Neuronal stem cell (in vitro differentiated cells): ENCODE measurements at regions not wholly inside any gene's neighbourhood (a gene's known extent, or its start where the extent isn't known, plus 50 kb on each side); places are given as distances from the start of the nearest gene placed in this dataset.

Source experiments
- DNase-seq: peaks from one replicate; pipeline ENCODE4 v3.0.0-alpha.2; 2013; ENCODE audit warnings: low spot score
- H2AFZ ChIP-seq: one replicate; pipeline ENCODE4 v1.6.1; 2013; ENCODE audit warnings: mild to moderate bottlenecking, low read length, inconsistent platforms
- H2AK5ac ChIP-seq: 2 replicates; pipeline ENCODE4 v1.6.1; 2013; ENCODE audit warnings: low read depth, mild to moderate bottlenecking, inconsistent platforms, low read length, moderate library complexity, mixed read lengths
- H2BK120ac ChIP-seq: 2 replicates; pipeline ENCODE4 v1.6.1; 2013; ENCODE audit warnings: low read depth, mild to moderate bottlenecking, inconsistent platforms, low read length, moderate library complexity, mixed read lengths
- H2BK12ac ChIP-seq: one replicate; pipeline ENCODE4 v1.6.1; 2013; ENCODE audit warnings: low read length, inconsistent platforms
- H2BK15ac ChIP-seq: 2 replicates; pipeline ENCODE4 v1.6.1; 2013; ENCODE audit warnings: mild to moderate bottlenecking, low read length, inconsistent platforms, mixed read lengths
- H2BK5ac ChIP-seq: one replicate; pipeline ENCODE4 v1.6.1; 2013; ENCODE audit warnings: inconsistent platforms, mild to moderate bottlenecking, low read length, moderate library complexity
- H3K14ac ChIP-seq: one replicate; pipeline ENCODE4 v1.6.1; 2013; ENCODE audit warnings: low read length, inconsistent platforms
- H3K18ac ChIP-seq: 2 replicates; pipeline ENCODE4 v1.6.1; 2013; ENCODE audit warnings: low read length, inconsistent platforms
- H3K23ac ChIP-seq: 2 replicates; pipeline ENCODE4 v1.6.1; 2013; ENCODE audit warnings: low read depth, mild to moderate bottlenecking, mixed read lengths, low read length, inconsistent platforms; ENCODE audit not compliant: poor library complexity
- H3K27ac ChIP-seq: replicated peaks from 3 replicates; pipeline ENCODE4 v1.5.1; 2013; ENCODE audit warnings: low read length, inconsistent platforms
- H3K27me3 ChIP-seq, 3 experiments: 2 replicates each; pipeline ENCODE4 v1.6.1; 2013; ENCODE audit warnings: low read length in 3 of 3, mild to moderate bottlenecking in 2 of 3, inconsistent platforms in 1 of 3, low read depth in 1 of 3, mixed read lengths in 1 of 3, moderate library complexity in 1 of 3; ENCODE audit not compliant: control insufficient read depth in 3 of 3, insufficient read depth in 3 of 3
- H3K36me3 ChIP-seq, 2 donors: replicated peaks in 1 of 2; 2 replicates each; pipeline ENCODE4 v1.6.1; 2013; ENCODE audit warnings: low read length in 2 of 2; ENCODE audit not compliant: control insufficient read depth in 2 of 2, insufficient read depth in 2 of 2
- H3K4ac ChIP-seq: 2 replicates; pipeline ENCODE4 v1.6.1; 2013; ENCODE audit warnings: inconsistent platforms, mild to moderate bottlenecking, low read length, moderate library complexity
- H3K4me1 ChIP-seq, 2 donors: 1 replicate in 1 of 2; 2 replicates in 1 of 2; pipeline ENCODE4 v1.6.1; 2013; ENCODE audit warnings: low read length in 2 of 2, low read depth in 1 of 2; ENCODE audit not compliant: control insufficient read depth in 2 of 2, insufficient read depth in 1 of 2
- H3K4me2 ChIP-seq: one replicate; pipeline ENCODE4 v1.6.1; 2013; ENCODE audit warnings: mild to moderate bottlenecking, low read length, inconsistent platforms; ENCODE audit not compliant: insufficient read depth, poor library complexity, severe bottlenecking
- H3K4me3 ChIP-seq, 2 donors: 2 replicates each; pipeline ENCODE4 v1.5.1; 2013; ENCODE audit warnings: low read length in 2 of 2, mild to moderate bottlenecking in 2 of 2, inconsistent platforms in 1 of 2, moderate library complexity in 1 of 2
- H3K79me1 ChIP-seq: one replicate; pipeline ENCODE4 v1.6.1; 2013; ENCODE audit warnings: low read depth, mild to moderate bottlenecking, inconsistent platforms, low read length, moderate library complexity
- H3K9ac ChIP-seq: one replicate; pipeline ENCODE4 v1.6.1; 2013; ENCODE audit warnings: mild to moderate bottlenecking, low read depth, low read length, inconsistent platforms; ENCODE audit not compliant: poor library complexity
- H3K9me3 ChIP-seq, 2 donors: replicated peaks in 1 of 2; 2 replicates each; pipeline versions ENCODE3 to v1.6.1; 2013; ENCODE audit warnings: low read length in 2 of 2, mild to moderate bottlenecking in 2 of 2, inconsistent platforms in 1 of 2, low read depth in 1 of 2, mixed read lengths in 1 of 2, moderate library complexity in 1 of 2; ENCODE audit not compliant: control insufficient read depth in 2 of 2, insufficient read depth in 1 of 2
- H4K8ac ChIP-seq: one replicate; pipeline ENCODE4 v1.6.1; 2013; ENCODE audit warnings: low read depth, mild to moderate bottlenecking, inconsistent platforms, low read length, moderate library complexity
- H4K91ac ChIP-seq: one replicate; pipeline ENCODE4 v1.6.1; 2013; ENCODE audit warnings: low read length, low read depth, mild to moderate bottlenecking, inconsistent platforms; ENCODE audit not compliant: poor library complexity
- WGBS, 2 donors: extraction: QIAGEN DNeasy Blood & Tissue Kit; methylation state at CpG; one replicate each; pipeline ENCODE4 v1.1.7; 2013; ENCODE audit warnings: missing lambda C conversion rate in 2 of 2, mixed read lengths in 1 of 2; ENCODE audit not compliant: insufficient read length in 2 of 2, insufficient replicate concordance in 1 of 2; ENCODE audit errors: extremely low coverage in 2 of 2; 5-methylcytosine and 5-hydroxymethylcytosine counted together

- no peak overlapping the region for H2BK12ac ChIP-seq
Measured at GRCh38 chrY:3037471-3037870, 102.3 kb downstream of the ZFY start.

GRCh38 chrY:3040415-3040814 is 105.2 kb downstream of the ZFY start:
- Histone ChIP-seq H3K4me2 (no peak overlapping the region), H3K36me3 (no peaks in the 10 kb centered on the region), H3K4ac (no peak overlapping the region), H4K91ac (no peak overlapping the region), H4K8ac (no peak overlapping the region), H3K18ac (no peak overlapping the region), H3K4me3 (no peak overlapping the region), H3K27me3 (no peaks in the 10 kb centered on the region), H2BK5ac (no peak overlapping the region), H3K14ac (no peak overlapping the region), H3K4me1 (no peaks in the 10 kb centered on the region), H2AFZ (no peak overlapping the region), H3K9ac (no peak overlapping the region), H2AK5ac (no peak overlapping the region), H2BK120ac (no peak overlapping the region), H3K23ac (no peak overlapping the region), H3K9me3 (no peaks in the 10 kb centered on the region), H2BK15ac (no peak overlapping the region), H3K27ac (no peak overlapping the region), H2BK12ac (no peak overlapping the region), H3K79me1 (no peaks in the 10 kb centered on the region)
- WGBS, 2 donors: no CpG with 5 or more reads among the region's 3 CpGs
- no peak for DNase-seq

More at GRCh38 chrY:3037471-3037870, 102.3 kb downstream of the ZFY start:
- no peak overlapping the region for H4K91ac ChIP-seq
- no peak overlapping the region for H3K27ac ChIP-seq
- no peak overlapping the region for H3K4me2 ChIP-seq
- no peak overlapping the region for H3K23ac ChIP-seq
- no peak overlapping the region for H2AFZ ChIP-seq
- DNase-seq: no peak
- H3K27me3 ChIP-seq: no peaks in the 10 kb centered on the region
- H3K18ac ChIP-seq: no peak overlapping the region
- H3K36me3 ChIP-seq: no peaks in the 10 kb centered on the region
- no peaks in the 10 kb centered on the region for H3K79me1 ChIP-seq
- H2BK120ac ChIP-seq: no peak overlapping the region
- H3K9ac ChIP-seq: no peak overlapping the region
- no peak overlapping the region for H3K4ac ChIP-seq
- no peak overlapping the region for H4K8ac ChIP-seq
- H2BK5ac ChIP-seq: no peak overlapping the region
- H3K14ac ChIP-seq: no peak overlapping the region
- no peaks in the 10 kb centered on the region for H3K4me1 ChIP-seq
- H3K9me3 ChIP-seq: no peaks in the 10 kb centered on the region
- H2AK5ac ChIP-seq: no peak overlapping the region
- H2BK15ac ChIP-seq: no peak overlapping the region
- no peak overlapping the region for H3K4me3 ChIP-seq

- H2AFZ ChIP-seq: no peak overlapping the region
- no peak for DNase-seq
- no peak overlapping the region for H2AK5ac ChIP-seq
- H2BK5ac ChIP-seq: no peak overlapping the region
- no peak overlapping the region for H2BK12ac ChIP-seq
- H3K9ac ChIP-seq: no peak overlapping the region
- H3K27me3 ChIP-seq: no peaks in the 10 kb centered on the region
- no peaks in the 10 kb centered on the region for H3K9me3 ChIP-seq
- H3K79me1 ChIP-seq: no peaks in the 10 kb centered on the region
- no peak overlapping the region for H3K4ac ChIP-seq
- H3K27ac ChIP-seq: no peak overlapping the region
- H3K4me1 ChIP-seq: no peaks in the 10 kb centered on the region
- no peaks in the 10 kb centered on the region for H3K36me3 ChIP-seq
- no peak overlapping the region for H2BK15ac ChIP-seq
- no peak overlapping the region for H3K4me3 ChIP-seq
- H4K8ac ChIP-seq: no peak overlapping the region
- no peak overlapping the region for H3K4me2 ChIP-seq
- no peak overlapping the region for H3K23ac ChIP-seq
- no peak overlapping the region for H3K18ac ChIP-seq
- H4K91ac ChIP-seq: no peak overlapping the region
- H3K14ac ChIP-seq: no peak overlapping the region
- no peak overlapping the region for H2BK120ac ChIP-seq
Measured at GRCh38 chrY:3041985-3042384, 106.8 kb downstream of the ZFY start.

GRCh38 chrY:3042901-3043300 is 107.7 kb downstream of the ZFY start:
- Histone ChIP-seq H2BK15ac (no peak overlapping the region), H3K4me2 (no peak overlapping the region), H3K14ac (no peak overlapping the region), H3K18ac (no peak overlapping the region), H3K79me1 (no peaks in the 10 kb centered on the region), H3K23ac (no peak overlapping the region), H3K36me3 (no peaks in the 10 kb centered on the region), H2AFZ (no peak overlapping the region), H4K8ac (no peak overlapping the region), H3K9ac (no peak overlapping the region), H4K91ac (no peak overlapping the region), H2AK5ac (no peak overlapping the region), H3K27ac (no peak overlapping the region), H2BK120ac (no peak overlapping the region), H2BK12ac (no peak overlapping the region), H3K4me3 (no peak overlapping the region), H3K4me1 (no peaks in the 10 kb centered on the region), H2BK5ac (no peak overlapping the region), H3K9me3 (no peaks in the 10 kb centered on the region), H3K27me3 (no peaks in the 10 kb centered on the region), H3K4ac (no peak overlapping the region)
- WGBS, 2 donors: no CpG with 5 or more reads among the region's 5 CpGs
- no peak for DNase-seq
